WTC11 (cell line): ENCODE measurements at regions not wholly inside any gene's neighbourhood (a gene's known extent, or its start where the extent isn't known, plus 50 kb on each side); places are given as distances from the start of the nearest gene placed in this dataset.

Experiments used
- ATAC-seq: fragments of 200-7000 bp; cut with Tn5 transposase; 2 replicates; pipeline ENCODE4 v1.10.0; 2021; ENCODE audit warnings: mild to moderate bottlenecking, moderate library complexity
- CTCF ChIA-PET: fragments of 300-600 bp; sonication (Branson Sonifier 250); formaldehyde crosslinking; loops from one replicate; lab custom pipeline; 2021; ENCODE audit warnings: antibody characterized with exemption; lab: Charles Lee
- POLR2A ChIA-PET: fragments of 350-600 bp; sonication (Branson Sonifier 250); formaldehyde crosslinking; loops from one replicate; lab custom pipeline; 2021; ENCODE audit warnings: antibody characterized with exemption; lab: Charles Lee
- DNase-seq: peaks from one replicate; pipeline ENCODE4 v3.0.0; 2021; ENCODE audit warnings: low spot score
- H3K27ac Mint-ChIP-seq: 2 replicates; pipeline ENCODE4 v1.8.0; 2021; ENCODE audit warnings: mixed read lengths
- H3K27me3 Mint-ChIP-seq: 2 replicates; pipeline ENCODE4 v1.8.0; 2021; ENCODE audit warnings: low read depth, mild to moderate bottlenecking, moderate library complexity, mixed read lengths
- H3K36me3 Mint-ChIP-seq: 2 replicates; pipeline ENCODE4 v1.8.0; 2021; ENCODE audit warnings: mixed read lengths
- H3K4me1 Mint-ChIP-seq: 2 replicates; pipeline ENCODE4 v1.8.0; 2022; ENCODE audit warnings: mixed read lengths
- H3K4me3 Mint-ChIP-seq: 2 replicates; pipeline ENCODE4 v1.8.0; 2021; ENCODE audit warnings: mild to moderate bottlenecking, moderate library complexity, mixed read lengths
- H3K9me3 Mint-ChIP-seq: 2 replicates; pipeline ENCODE4 v1.8.0; 2021; ENCODE audit warnings: mixed read lengths
- AFF4 ChIP-seq: sonication (generic); formaldehyde crosslinking; IDR thresholded peaks from 2 replicates; pipeline ENCODE4 v1.8.1; 2023; ENCODE audit warnings: mild to moderate bottlenecking, missing genetic modification reagents, borderline replicate concordance
- ATF1 ChIP-seq: sonication (generic); formaldehyde crosslinking; IDR thresholded peaks from 2 replicates; pipeline ENCODE4 v1.8.1; 2023; ENCODE audit warnings: mild to moderate bottlenecking, moderate library complexity, missing genetic modification reagents
- ATF2 ChIP-seq: sonication (generic); formaldehyde crosslinking; IDR thresholded peaks from 2 replicates; pipeline ENCODE4 v1.8.1; 2022; ENCODE audit warnings: low read depth, missing genetic modification reagents, borderline replicate concordance
- ATF3 ChIP-seq: sonication (generic); formaldehyde crosslinking; conservative IDR thresholded peaks from 2 replicates; pipeline ENCODE4 v1.8.1; 2022; ENCODE audit warnings: mild to moderate bottlenecking, missing genetic modification reagents
- CDX4 ChIP-seq: fragments of 250-450 bp; sonication (Bioruptor Pico); IDR thresholded peaks from 2 replicates; pipeline ENCODE4 v1.9.0; 2021; ENCODE audit warnings: moderate library complexity, mild to moderate bottlenecking, inconsistent platforms, borderline replicate concordance
- CREB1 ChIP-seq: sonication (generic); formaldehyde crosslinking; IDR thresholded peaks from 2 replicates; pipeline ENCODE4 v1.8.0; 2023; ENCODE audit warnings: mild to moderate bottlenecking, missing genetic modification reagents
- EMX1 ChIP-seq: fragments of 250-450 bp; sonication (Bioruptor Pico); IDR thresholded peaks from 2 replicates; pipeline ENCODE4 v1.8.0; 2021; ENCODE audit warnings: mild to moderate bottlenecking
- FOXK1 ChIP-seq: sonication (generic); formaldehyde crosslinking; IDR thresholded peaks from 2 replicates; pipeline ENCODE4 v1.8.0; 2022; ENCODE audit warnings: mild to moderate bottlenecking, moderate library complexity, missing genetic modification reagents
- GABPB1 ChIP-seq: sonication (generic); formaldehyde crosslinking; IDR thresholded peaks from 2 replicates; pipeline ENCODE4 v1.8.1; 2023; ENCODE audit warnings: mild to moderate bottlenecking, missing genetic modification reagents
- GRHL2 ChIP-seq: fragments of 250-450 bp; sonication (Bioruptor Pico); IDR thresholded peaks from 2 replicates; pipeline ENCODE4 v1.8.0; 2022; ENCODE audit warnings: mild to moderate bottlenecking, moderate library complexity; ENCODE audit not compliant: insufficient replicate concordance, severe bottlenecking
- HMGXB4 ChIP-seq: sonication (generic); formaldehyde crosslinking; IDR thresholded peaks from 2 replicates; pipeline ENCODE4 v1.8.1; 2023; ENCODE audit warnings: mild to moderate bottlenecking, moderate library complexity, missing genetic modification reagents
- IRF2 ChIP-seq: sonication (generic); formaldehyde crosslinking; IDR thresholded peaks from 2 replicates; pipeline ENCODE4 v1.8.0; 2022; ENCODE audit warnings: low read depth, missing genetic modification reagents, borderline replicate concordance
- KAT7 ChIP-seq: sonication (generic); formaldehyde crosslinking; IDR thresholded peaks from 2 replicates; pipeline ENCODE4 v1.8.1; 2023; ENCODE audit warnings: missing genetic modification reagents, mild to moderate bottlenecking, borderline replicate concordance
- MXD4 ChIP-seq: fragments of 250-450 bp; sonication (Bioruptor Pico); IDR thresholded peaks from 2 replicates; pipeline ENCODE4 v1.8.0; 2021; ENCODE audit warnings: mild to moderate bottlenecking, moderate library complexity, borderline replicate concordance
- MYBL2 ChIP-seq: sonication (generic); formaldehyde crosslinking; IDR thresholded peaks from 2 replicates; pipeline ENCODE4 v1.8.1; 2023; ENCODE audit warnings: mild to moderate bottlenecking, moderate library complexity, missing genetic modification reagents
- NFYB ChIP-seq: sonication (generic); formaldehyde crosslinking; conservative IDR thresholded peaks from 2 replicates; pipeline ENCODE4 v1.8.0; 2022; ENCODE audit warnings: low read depth, missing genetic modification reagents
- PRDM15 ChIP-seq: sonication (generic); formaldehyde crosslinking; IDR thresholded peaks from 2 replicates; pipeline ENCODE4 v1.8.0; 2022; ENCODE audit warnings: missing genetic modification reagents
- RORB ChIP-seq: fragments of 250-450 bp; sonication (Bioruptor Pico); IDR thresholded peaks from 2 replicates; pipeline ENCODE4 v1.9.0; 2021; ENCODE audit warnings: mild to moderate bottlenecking
- SMAD3 ChIP-seq: sonication (generic); formaldehyde crosslinking; IDR thresholded peaks from 2 replicates; pipeline ENCODE4 v1.8.0; 2022; ENCODE audit warnings: missing genetic modification reagents, mild to moderate bottlenecking, borderline replicate concordance
- TEAD1 ChIP-seq: sonication (generic); formaldehyde crosslinking; IDR thresholded peaks from 2 replicates; pipeline ENCODE4 v1.8.0; 2022; ENCODE audit warnings: mild to moderate bottlenecking, missing genetic modification reagents
- ZNF232 ChIP-seq: sonication (generic); formaldehyde crosslinking; IDR thresholded peaks from 2 replicates; pipeline ENCODE4 v1.8.0; 2022; ENCODE audit warnings: mild to moderate bottlenecking, missing genetic modification reagents
- ZNF317 ChIP-seq: sonication (generic); formaldehyde crosslinking; IDR thresholded peaks from 2 replicates; pipeline ENCODE4 v1.8.1; 2023; ENCODE audit warnings: low read depth, mild to moderate bottlenecking, moderate library complexity, missing genetic modification reagents, borderline replicate concordance

GRCh38 chr11:33633251-33634003 lies 67.2 kb downstream of the C11orf91 start:
- TF ChIP-seq NFYB (no peak), GRHL2 (CRISPR knock-in tag) (no peak), IRF2 (CRISPR knock-in tag) (no peak)
- peak; percentile 67 for ATAC-seq
- H3K27ac Mint-ChIP-seq, result peak overlapping the region; percentile 47
- peaks cover 3% of the 10 kb centered on the region; the same call in 1 of the 2 replicates for H3K27me3 Mint-ChIP-seq
- no peak overlapping the region for H3K4me3 Mint-ChIP-seq
- ChIA-PET POLR2A (no interaction called here), CTCF (no interaction called here)
- peaks cover 19% of the 10 kb centered on the region for H3K36me3 Mint-ChIP-seq
- H3K9me3 Mint-ChIP-seq, result peaks cover 37% of the 10 kb centered on the region
- no peak for DNase-seq
- H3K4me1 Mint-ChIP-seq, result peaks cover 7% of the 10 kb centered on the region

- peaks cover 19% of the 10 kb centered on the region for H3K36me3 Mint-ChIP-seq
- no peak overlapping the region for H3K4me3 Mint-ChIP-seq
- H3K27me3 Mint-ChIP-seq, result peaks cover 3% of the 10 kb centered on the region; the same call in 1 of the 2 replicates
- TF ChIP-seq KAT7 (CRISPR knock-in tag) (no peak), ATF2 (no peak), PRDM15 (CRISPR knock-in tag) (no peak), CDX4 (CRISPR knock-in tag) (no peak), AFF4 (CRISPR knock-in tag) (no peak), ATF3 (CRISPR knock-in tag) (no peak), MXD4 (no peak), ZNF232 (no peak), EMX1 (CRISPR knock-in tag) (no peak), HMGXB4 (CRISPR knock-in tag) (no peak), RORB (CRISPR knock-in tag) (no peak), ATF1 (CRISPR knock-in tag) (no peak), FOXK1 (CRISPR knock-in tag) (no peak), SMAD3 (CRISPR knock-in tag) (no peak), ZNF317 (CRISPR knock-in tag) (no peak), CREB1 (no peak), GABPB1 (CRISPR knock-in tag) (no peak), MYBL2 (CRISPR knock-in tag) (no peak), TEAD1 (no peak)
- H3K27ac Mint-ChIP-seq, result no peak overlapping the region
- POLR2A ChIA-PET, result no interaction called here
- ATAC-seq, result no peak
- CTCF ChIA-PET, result no interaction called here
- peaks cover 31% of the 10 kb centered on the region for H3K9me3 Mint-ChIP-seq
- peaks cover 7% of the 10 kb centered on the region for H3K4me1 Mint-ChIP-seq
- DNase-seq, result no peak
These were observed 68.9 kb downstream of the C11orf91 start for GRCh38 chr11:33631749-33632091.
